GM13976 (cell line): ENCODE measurements at regions not wholly inside any gene's neighbourhood (a gene's known extent, or its start where the extent isn't known, plus 50 kb on each side); places are given as distances from the start of the nearest gene placed in this dataset.

Source experiments
- DNase-seq: peaks from one replicate; pipeline ENCODE4 v3.0.0; 2012; ENCODE audit warnings: low spot score
- CTCF ChIP-seq: IDR thresholded peaks from 2 replicates; pipeline ENCODE4 v1.5.1; 2012; ENCODE audit warnings: borderline replicate concordance, mild to moderate bottlenecking; ENCODE audit not compliant: insufficient read depth; ENCODE audit errors: extremely low read depth, missing control alignments, control extremely low read depth
- in situ Hi-C: fragments of 300-500 bp; cut with MboI; formaldehyde crosslinking; loops from one replicate; pipeline ENCODE4 v1.12.0; 2022; ENCODE audit warnings: low sequenced_read_pairs, mixed read lengths, inconsistent platforms; ENCODE audit not compliant: unreplicated experiment

- in situ Hi-C loops: no loop called here
- DNase-seq: no peak
- TF ChIP-seq CTCF: no peak
These were observed 268.6 kb downstream of the CYRIA start for GRCh38 chr2:16396986-16397385.

GRCh38 chr2:16396171-16396570 is 269.5 kb downstream of the CYRIA start:
- no peak for TF ChIP-seq CTCF
- in situ Hi-C loops: no loop called here
- DNase-seq: no peak

GRCh38 chr2:16395601-16396000 is 270.0 kb downstream of the CYRIA start:
- no peak for TF ChIP-seq CTCF
- in situ Hi-C loops: no loop called here

GRCh38 chr2:16394986-16395550 is 270.6 kb downstream of the CYRIA start:
- in situ Hi-C loops: no loop called here
- no peak for TF ChIP-seq CTCF

More at GRCh38 chr2:16395601-16396000, 270.0 kb downstream of the CYRIA start:
- no peak for DNase-seq

GRCh38 chr2:16394072-16394985 is 271.3 kb downstream of the CYRIA start:
- DNase-seq: no peak
- in situ Hi-C loops: no loop called here

More at GRCh38 chr2:16394986-16395550, 270.6 kb downstream of the CYRIA start:
- DNase-seq: no peak

More at GRCh38 chr2:16394072-16394985, 271.3 kb downstream of the CYRIA start:
- no peak for TF ChIP-seq CTCF
